ENCODE measurements at regions not wholly inside any gene's neighbourhood (a gene's known extent, or its start where the extent isn't known, plus 50 kb on each side); places are given as distances from the start of the nearest gene placed in this dataset.

DNA sequence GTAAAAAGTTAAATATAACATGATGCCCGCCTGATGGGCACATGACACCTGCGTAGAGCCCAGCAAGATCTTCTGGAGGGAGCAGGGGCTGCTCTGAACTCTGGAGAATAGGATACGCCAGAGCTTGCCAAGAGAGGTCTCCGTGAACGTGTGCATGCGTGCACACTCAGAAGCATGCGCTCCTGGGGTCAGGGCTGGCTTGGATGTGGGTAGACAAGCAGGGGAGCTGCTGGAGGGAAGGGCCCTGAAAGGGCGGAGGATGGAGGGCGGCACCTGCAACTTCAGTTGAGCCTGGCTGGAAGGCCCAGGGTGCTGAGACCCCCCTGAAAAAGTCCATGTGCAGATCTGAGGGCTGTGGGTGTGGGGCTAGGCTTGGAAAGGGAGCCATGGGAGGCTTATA is 828.4 kb upstream of the SALL3 start:
- TF ChIP-seq CTCF (optimal IDR thresholded peaks at IDR 0.05 in 1 of 3, IDR thresholded peaks at IDR 0.05 in 1 of 3, conservative IDR thresholded peaks at IDR 0.05 in 1 of 3; ENCODE audit: extremely low read depth in 1 of 3, insufficient read depth in 2 of 3, low read length in 3 of 3) (no peak), EZH2 (IDR thresholded peaks at IDR 0.05; ENCODE audit: low read length) (no peak)

Data from keratinocyte (primary cell).